GM18517 (cell line): ENCODE measurements at regions not wholly inside any gene's neighbourhood (a gene's known extent, or its start where the extent isn't known, plus 50 kb on each side); places are given as distances from the start of the nearest gene placed in this dataset.
"Not testable (repeated sequence)": the region's sequence is repeated elsewhere in the genome, so short reads cannot be mapped to it uniquely, and the experiment has no call there.

ENCODE experiments used
- ATAC-seq: cut with Tn5 transposase; IDR thresholded peaks from one replicate; pipeline ENCODE4 v1.9.1; 2021; ENCODE audit warnings: mild to moderate bottlenecking, moderate library complexity; ENCODE audit not compliant: unreplicated experiment

DNA sequence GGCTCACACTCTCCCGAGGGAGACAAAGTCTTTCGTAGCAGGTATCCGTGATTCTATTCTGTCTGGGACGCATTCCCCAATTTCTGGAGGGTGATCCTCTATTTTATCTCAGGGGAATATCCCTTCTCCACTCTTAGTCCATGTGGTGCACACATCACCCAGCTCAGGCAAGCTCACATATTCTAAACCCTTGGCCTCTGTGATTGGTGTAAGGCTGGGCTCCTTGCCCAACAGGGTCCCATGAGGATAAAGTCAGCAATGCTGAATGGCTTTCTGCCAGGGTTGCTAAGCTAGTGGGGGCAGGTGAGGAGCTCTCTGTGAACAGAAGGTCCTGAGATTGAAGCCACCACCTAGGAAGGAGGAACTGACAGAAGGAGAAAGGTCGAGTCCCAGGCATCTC, 137.2 kb downstream of the CDH26 start:
- no peak for ATAC-seq

- no peak for ATAC-seq
Measured at GRCh38 chr20:60096166-60096565, 137.9 kb downstream of the CDH26 start.

- no peak for ATAC-seq
Measured at GRCh38 chr20:60097285-60097684, 139.1 kb downstream of the CDH26 start.

GRCh38 chr20:60100780-60101179, 142.6 kb downstream of the CDH26 start:
- ATAC-seq = no peak

- no peak for ATAC-seq
Measured at GRCh38 chr20:60101201-60101890, 143.1 kb downstream of the CDH26 start.

GRCh38 chr20:60101891-60102281, 143.7 kb downstream of the CDH26 start:
- ATAC-seq = no peak

- ATAC-seq = no peak
Measured at GRCh38 chr20:60102665-60103210, 144.5 kb downstream of the CDH26 start.

DNA sequence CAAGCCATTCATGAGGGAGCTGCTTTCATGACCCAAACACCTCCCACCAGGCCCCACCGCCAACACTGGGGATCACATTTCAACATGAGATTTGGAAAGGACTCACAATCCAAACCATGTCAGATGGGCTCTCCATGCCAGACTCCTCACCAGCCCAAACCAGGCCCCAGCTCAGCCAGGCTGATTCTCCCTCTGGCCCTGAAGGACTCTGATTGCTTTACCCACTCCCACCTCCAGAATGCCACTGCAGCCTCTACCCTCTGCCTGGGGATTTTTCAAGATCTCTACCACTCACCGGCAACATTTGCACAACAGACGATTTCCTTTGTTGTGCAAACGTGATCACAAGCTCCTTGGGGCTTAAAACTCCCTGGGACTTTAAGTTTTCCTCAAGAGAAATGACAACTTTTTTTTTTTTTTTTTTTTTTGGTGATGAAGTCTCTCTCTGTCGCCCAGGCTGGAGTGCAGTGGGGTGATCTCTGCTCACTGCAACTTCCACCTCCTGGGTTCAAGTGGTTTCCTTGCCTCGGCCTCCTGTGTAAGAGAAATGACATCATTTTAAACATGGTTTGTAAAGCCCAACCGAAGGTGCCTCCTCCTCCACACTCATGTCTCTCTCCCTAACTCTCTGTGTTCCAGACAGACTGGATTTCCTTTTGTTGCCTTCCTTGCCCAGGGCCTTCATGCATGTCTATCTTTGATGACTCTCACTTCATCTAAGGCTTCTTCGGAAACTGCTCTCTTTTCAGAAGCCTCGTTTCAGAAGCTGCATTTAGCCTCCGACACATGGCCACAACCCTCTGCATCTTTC, 147.0 kb downstream of the CDH26 start:
- ATAC-seq = no peak

DNA sequence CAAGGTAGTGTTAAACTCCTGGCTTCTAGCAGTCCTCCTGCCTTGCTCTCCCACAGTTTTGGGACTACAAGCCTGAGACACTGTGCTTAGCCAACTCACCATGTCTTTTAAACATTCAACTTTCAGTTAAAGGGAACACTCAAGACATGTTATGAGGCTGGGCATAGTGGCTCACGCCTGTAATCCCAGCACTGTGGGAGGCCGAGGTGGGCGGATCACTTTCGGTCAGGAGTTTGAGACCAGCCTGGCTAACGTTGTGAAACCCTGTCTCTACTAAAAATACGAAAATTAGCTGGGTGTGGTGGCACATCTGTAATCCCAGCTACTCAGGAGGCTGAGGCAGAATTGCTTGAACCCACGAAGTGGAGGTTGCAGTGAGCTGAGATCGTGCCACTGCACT, 148.0 kb downstream of the CDH26 start:
- not testable (repeated sequence) for ATAC-seq

DNA sequence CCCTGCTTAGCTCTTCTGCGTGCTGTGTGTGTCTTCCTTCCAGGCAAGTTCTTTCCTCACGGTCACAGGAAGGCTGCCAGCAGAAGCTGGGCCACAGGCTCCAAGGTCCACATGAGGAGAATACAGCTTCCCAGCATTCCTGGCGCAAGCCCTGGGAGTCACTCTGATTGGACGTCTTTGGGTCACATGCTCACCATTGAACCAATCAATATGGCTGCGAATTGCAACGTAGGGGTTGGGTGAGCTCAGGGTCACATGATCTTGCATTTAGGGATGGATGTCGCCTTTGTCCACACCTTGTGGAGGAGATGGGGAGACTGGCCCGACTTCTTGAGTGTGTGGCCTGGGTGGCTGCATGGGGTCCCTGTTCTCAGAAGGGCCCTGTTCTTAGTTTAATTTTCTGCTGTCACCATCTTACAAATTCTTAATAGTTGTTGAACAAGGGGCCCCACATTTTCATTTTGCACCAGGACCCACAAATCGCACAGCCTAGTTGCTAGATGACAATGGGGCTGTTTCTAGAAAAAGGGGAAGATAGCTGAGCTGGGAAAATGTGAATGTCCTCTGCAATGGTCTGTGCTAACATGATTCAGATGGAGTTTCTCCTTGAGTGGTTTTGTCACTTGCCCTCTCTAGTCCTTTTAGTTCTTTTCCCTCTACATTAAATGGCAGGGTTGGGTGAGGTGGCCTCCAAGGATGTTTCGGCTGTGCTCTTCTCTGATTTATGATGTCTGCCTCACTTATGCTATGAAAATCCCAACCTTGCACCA, 149.6 kb downstream of the CDH26 start:
- no peak for ATAC-seq

DNA sequence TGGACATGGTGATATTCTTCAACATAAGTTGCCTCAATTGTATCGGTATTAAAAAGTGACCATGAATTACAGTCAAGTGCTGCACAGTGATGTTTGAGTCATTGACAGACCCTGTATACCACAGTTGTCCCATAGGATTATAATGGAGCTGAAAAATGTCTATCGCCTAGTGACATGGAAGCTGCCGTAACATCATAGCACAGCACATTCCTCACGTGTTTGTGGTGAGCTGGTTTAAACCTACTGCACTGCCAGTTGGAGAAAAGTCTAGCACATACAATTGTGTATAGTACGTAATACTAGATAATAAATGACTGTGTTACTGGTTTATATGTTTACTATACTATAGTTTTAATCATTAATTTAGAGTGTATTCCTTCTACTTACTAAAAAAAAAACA, 150.2 kb downstream of the CDH26 start:
- ATAC-seq = no peak

- ATAC-seq = no peak
Measured at GRCh38 chr20:60113024-60113724, 155.0 kb downstream of the CDH26 start.

- no peak for ATAC-seq
Measured at GRCh38 chr20:60113771-60114170, 155.5 kb downstream of the CDH26 start.

- no peak for ATAC-seq
Measured at GRCh38 chr20:60115451-60115850, 157.2 kb downstream of the CDH26 start.

DNA sequence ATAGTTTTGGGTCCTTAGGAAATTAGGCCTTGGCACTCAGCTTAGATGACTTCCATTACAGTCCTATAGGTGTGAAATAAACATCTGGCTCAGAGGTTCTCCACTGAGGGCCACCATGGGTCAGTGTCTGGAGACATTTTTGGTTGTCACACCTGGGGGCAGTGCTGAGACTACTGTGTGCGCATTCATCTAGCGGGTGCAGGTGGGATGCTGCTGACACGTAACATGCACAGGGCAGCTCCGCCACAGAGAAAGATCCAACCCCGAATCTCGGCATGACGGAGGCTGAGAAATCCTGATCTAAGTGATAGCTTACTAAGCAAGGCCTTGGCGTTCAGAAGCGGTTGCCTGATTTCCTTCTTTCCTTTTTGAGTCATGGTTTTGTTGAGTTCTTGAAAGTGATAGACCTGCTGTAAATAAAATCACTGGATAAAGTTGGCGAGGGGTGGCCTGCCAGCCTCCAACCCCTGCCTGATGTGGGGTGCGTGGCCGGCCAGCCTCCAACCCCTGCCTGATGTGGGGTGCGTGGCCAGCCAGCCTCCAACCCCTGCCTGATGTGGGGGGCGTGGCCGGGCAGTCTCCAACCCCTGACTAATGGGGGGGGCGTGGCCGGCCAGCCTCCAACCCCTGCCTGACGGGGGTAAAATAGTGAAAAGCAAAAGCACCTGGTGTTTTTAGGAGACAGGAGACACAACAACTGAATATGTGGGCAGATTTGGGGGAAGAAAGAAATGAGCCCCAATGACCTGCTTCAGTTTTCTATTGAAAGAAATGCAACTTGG, 158.1 kb downstream of the CDH26 start:
- ATAC-seq = no peak

DNA sequence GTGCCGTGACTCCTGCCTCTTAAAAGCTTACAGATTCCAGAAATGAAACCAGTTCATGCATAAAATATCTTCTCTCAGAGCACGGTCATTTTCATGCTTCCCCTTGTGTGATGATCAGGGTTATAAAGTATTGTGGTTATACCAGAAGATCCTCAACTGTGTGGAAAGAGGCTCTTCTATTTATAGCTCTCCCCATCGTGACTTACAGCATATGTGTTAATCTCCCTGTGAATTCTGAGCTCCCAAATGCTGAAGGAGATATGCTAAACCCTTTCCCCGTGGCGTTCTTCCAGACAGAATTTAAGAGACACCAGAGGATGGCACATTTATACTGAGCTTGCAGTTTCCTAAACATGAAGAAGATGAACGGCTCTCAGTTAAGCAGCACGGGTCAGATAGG, 158.8 kb downstream of the CDH26 start:
- ATAC-seq = no peak

DNA sequence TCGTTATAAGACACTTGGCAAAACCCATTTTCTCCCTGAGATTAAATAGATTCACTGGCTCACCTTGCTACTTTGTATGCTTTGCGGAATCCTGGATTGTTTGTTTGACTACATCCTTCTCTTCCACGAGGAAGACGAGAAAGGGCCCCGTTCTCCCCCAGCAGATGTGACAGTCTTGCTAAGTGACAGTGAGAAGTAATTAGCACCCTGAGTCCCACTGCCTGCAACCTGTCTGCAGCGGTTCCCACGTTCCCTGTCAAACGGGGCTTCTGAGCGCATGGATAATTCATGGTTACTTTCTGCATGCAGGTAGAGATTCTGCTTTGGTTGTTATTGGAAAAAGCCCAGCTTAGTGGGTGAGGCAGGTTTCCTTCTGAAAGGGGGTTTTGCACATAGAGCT, 163.7 kb downstream of the CDH26 start:
- no peak for ATAC-seq

GRCh38 chr20:60122671-60123070, 164.4 kb downstream of the CDH26 start:
- no peak for ATAC-seq

DNA sequence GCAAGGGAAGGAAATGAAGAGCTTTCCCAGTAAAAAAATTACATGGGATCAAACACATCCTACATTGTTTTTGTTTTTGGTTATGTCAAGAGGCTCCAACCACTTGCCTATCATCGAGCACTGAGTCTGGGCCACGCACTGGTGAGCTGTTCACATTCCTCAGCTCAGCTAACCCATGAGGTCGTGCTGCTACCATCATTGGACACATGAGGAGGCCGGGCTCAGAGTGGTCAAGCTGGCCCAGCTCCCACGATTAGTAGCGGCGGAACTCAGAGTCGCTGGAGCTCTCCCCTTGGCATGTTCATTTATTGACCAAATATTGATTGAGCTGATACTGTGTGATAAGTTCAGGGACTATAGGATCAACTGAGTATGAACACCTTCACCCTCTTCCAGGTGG, 164.9 kb downstream of the CDH26 start:
- no peak for ATAC-seq

GRCh38 chr20:60123652-60124051, 165.4 kb downstream of the CDH26 start:
- ATAC-seq = no peak
